HFFc6 (cell line): ENCODE measurements at regions not wholly inside any gene's neighbourhood (a gene's known extent, or its start where the extent isn't known, plus 50 kb on each side); places are given as distances from the start of the nearest gene placed in this dataset.

Experiments
- DNase-seq: peaks from one replicate; pipeline ENCODE4 v3.0.0-alpha.2; 2018
- H3K27ac Mint-ChIP-seq: 2 replicates; pipeline ENCODE4 v1.8.0; 2020; ENCODE audit warnings: mild to moderate bottlenecking, mixed read lengths
- H3K27me3 Mint-ChIP-seq: 2 replicates; pipeline ENCODE4 v1.8.0; 2021; ENCODE audit warnings: mild to moderate bottlenecking, moderate library complexity, mixed read lengths; ENCODE audit not compliant: insufficient read depth
- H3K36me3 Mint-ChIP-seq: 2 replicates; pipeline ENCODE4 v1.8.0; 2021; ENCODE audit warnings: low read depth, mixed read lengths
- H3K4me1 Mint-ChIP-seq: 2 replicates; pipeline ENCODE4 v1.8.0; 2020; ENCODE audit warnings: low read depth, mixed read lengths
- H3K4me3 Mint-ChIP-seq: 2 replicates; pipeline ENCODE4 v1.8.0; 2020; ENCODE audit warnings: mild to moderate bottlenecking, moderate library complexity, mixed read lengths
- H3K9me3 Mint-ChIP-seq: 2 replicates; pipeline ENCODE4 v1.8.0; 2020; ENCODE audit warnings: mild to moderate bottlenecking, mixed read lengths
- TF ChIP-seq, protein P1 (sequence below): fragments of 200-600 bp; sonication (generic); IDR thresholded peaks from 2 replicates; pipeline ENCODE4 v1.5.0; 2021; ENCODE audit warnings: antibody characterized with exemption, mild to moderate bottlenecking

DNA sequence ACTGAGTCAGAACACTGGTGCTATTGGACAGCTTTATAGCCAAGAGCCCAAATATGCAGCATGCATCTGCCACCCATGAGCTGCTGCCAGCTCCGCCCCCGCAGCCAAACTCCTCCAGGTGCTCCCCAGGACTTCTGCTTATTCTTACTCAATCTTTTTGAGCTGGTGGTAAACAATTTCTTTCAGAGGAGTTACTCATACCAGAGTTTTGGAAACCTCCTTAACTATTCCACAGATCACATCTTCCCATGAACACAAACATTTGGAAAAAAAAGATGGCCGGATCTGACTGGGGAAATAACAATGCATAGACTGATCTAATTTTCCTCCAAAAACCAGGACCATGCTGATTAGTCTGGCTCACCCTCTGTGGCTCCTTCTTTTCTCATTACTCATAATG lies 399.9 kb downstream of the GPM6A start:
- TF ChIP-seq, protein P1, sequence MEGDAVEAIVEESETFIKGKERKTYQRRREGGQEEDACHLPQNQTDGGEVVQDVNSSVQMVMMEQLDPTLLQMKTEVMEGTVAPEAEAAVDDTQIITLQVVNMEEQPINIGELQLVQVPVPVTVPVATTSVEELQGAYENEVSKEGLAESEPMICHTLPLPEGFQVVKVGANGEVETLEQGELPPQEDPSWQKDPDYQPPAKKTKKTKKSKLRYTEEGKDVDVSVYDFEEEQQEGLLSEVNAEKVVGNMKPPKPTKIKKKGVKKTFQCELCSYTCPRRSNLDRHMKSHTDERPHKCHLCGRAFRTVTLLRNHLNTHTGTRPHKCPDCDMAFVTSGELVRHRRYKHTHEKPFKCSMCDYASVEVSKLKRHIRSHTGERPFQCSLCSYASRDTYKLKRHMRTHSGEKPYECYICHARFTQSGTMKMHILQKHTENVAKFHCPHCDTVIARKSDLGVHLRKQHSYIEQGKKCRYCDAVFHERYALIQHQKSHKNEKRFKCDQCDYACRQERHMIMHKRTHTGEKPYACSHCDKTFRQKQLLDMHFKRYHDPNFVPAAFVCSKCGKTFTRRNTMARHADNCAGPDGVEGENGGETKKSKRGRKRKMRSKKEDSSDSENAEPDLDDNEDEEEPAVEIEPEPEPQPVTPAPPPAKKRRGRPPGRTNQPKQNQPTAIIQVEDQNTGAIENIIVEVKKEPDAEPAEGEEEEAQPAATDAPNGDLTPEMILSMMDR, result no peak
- Mint-ChIP-seq H3K27ac (peak overlapping the region; percentile 78), H3K9me3 (peaks cover 6% of the 10 kb centered on the region; the same call in 1 of the 2 replicates), H3K36me3 (peaks cover 13% of the 10 kb centered on the region), H3K4me3 (peak overlapping the region; percentile 47), H3K4me1 (peaks cover 65% of the 10 kb centered on the region), H3K27me3 (no peaks in the 10 kb centered on the region; the same call in 1 of the 2 replicates)
- DNase-seq, result peak; percentile 38

DNA sequence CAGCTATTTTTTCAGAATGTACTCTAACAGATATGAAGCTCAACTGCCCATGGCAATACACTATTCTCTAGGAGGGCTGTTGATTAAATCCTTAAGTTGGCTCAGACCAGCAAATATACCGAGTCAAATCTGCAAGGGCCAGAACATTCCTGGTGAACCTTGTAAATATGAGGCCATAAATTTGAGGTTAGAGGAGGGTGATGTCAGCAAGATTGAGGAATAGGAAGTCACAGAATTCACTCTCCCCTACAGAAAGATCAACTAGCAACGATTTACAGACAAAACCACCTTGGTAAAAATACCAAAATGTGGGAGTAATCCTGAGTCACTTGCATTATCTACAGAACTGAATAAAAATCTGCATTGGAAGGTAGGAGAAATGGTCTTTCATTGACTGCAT lies 399.3 kb downstream of the GPM6A start:
- Mint-ChIP-seq H3K4me3 (peak overlapping the region; percentile 47), H3K4me1 (peaks cover 70% of the 10 kb centered on the region), H3K9me3 (peaks cover 11% of the 10 kb centered on the region; the same call in 1 of the 2 replicates), H3K27ac (peak overlapping the region; percentile 78), H3K27me3 (no peaks in the 10 kb centered on the region; the same call in 1 of the 2 replicates), H3K36me3 (peaks cover 13% of the 10 kb centered on the region)
- DNase-seq, result peak; percentile 64
- TF ChIP-seq, protein P1, result no peak

DNA sequence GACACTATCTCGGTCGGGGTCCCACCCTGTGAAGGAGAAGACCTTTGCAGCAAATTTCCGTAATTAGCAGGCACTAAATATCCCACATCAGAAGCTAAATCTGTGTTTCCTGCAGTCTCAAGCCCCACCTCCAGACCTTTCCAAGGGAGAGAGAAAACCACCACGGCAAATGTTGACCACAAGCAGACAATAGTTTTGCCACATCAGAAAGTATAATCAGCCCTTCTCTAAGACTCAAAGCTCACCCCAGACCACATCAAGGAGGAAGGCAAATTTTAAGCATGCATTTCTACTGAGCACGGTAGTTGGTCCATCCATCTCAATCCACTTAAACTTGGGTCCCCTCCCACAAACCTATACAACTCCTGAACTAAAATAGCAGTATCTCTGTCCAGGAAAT lies 398.5 kb downstream of the GPM6A start:
- H3K4me3 Mint-ChIP-seq, result no peak overlapping the region; the same call in 1 of the 2 replicates
- H3K27ac Mint-ChIP-seq, result no peak overlapping the region; the same call in none of the 2 replicates
- peaks cover 11% of the 10 kb centered on the region; the same call in 1 of the 2 replicates for H3K9me3 Mint-ChIP-seq
- H3K36me3 Mint-ChIP-seq, result peaks cover 13% of the 10 kb centered on the region
- no peaks in the 10 kb centered on the region; the same call in 1 of the 2 replicates for H3K27me3 Mint-ChIP-seq
- TF ChIP-seq, protein P1, result no peak
- H3K4me1 Mint-ChIP-seq, result peaks cover 72% of the 10 kb centered on the region
- no peak for DNase-seq

DNA sequence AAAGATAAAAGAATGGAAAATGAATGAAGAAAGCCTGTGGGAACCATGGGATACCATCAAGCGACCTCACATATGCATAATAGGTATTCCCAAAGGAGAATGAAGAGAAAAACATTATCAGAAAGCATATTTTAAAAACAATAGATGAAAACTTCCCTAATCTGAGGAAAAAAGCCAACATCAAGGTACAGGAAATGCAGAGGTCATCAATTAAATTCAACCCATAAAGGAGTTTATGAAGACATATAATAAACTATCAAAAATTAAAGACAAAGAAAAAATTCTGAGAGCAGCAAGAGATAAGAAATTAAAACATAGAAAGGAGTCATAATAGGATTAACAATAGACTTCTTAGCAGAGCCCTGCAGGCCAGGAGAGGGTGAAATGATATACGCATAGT lies 397.5 kb downstream of the GPM6A start:
- Mint-ChIP-seq H3K4me3 (no peak overlapping the region), H3K27me3 (no peaks in the 10 kb centered on the region; the same call in 1 of the 2 replicates), H3K36me3 (peaks cover 13% of the 10 kb centered on the region), H3K9me3 (peaks cover 11% of the 10 kb centered on the region; the same call in 1 of the 2 replicates), H3K4me1 (peaks cover 82% of the 10 kb centered on the region), H3K27ac (no peak overlapping the region)
- no peak for DNase-seq
- TF ChIP-seq, protein P1, result no peak

DNA sequence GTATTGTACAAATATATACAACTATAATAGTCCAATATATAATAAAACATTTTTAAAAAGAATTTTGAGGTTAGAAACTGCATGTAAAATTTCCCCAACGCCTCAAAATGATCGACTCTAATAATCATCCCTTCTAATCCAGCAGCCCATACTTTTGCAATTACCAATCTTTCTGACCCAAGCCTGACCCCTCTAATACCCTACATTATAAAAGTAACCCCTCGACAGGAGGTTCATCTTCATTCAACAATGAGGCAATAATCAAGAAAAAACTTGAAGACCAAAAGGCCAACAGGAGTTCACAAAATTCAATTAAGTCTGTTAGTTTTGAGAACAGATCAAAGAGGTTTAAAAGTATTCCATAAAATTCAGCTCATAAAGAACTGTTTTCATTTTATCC lies 393.5 kb downstream of the GPM6A start:
- no peak for DNase-seq
- H3K4me3 Mint-ChIP-seq, result peak overlapping the region; percentile 62; the same call in 1 of the 2 replicates
- H3K36me3 Mint-ChIP-seq, result peaks cover 13% of the 10 kb centered on the region
- TF ChIP-seq, protein P1, result no peak
- peaks cover 88% of the 10 kb centered on the region for H3K4me1 Mint-ChIP-seq
- peak overlapping the region; percentile 91 for H3K27ac Mint-ChIP-seq
- H3K27me3 Mint-ChIP-seq, result no peaks in the 10 kb centered on the region
- H3K9me3 Mint-ChIP-seq, result peaks cover 11% of the 10 kb centered on the region; the same call in 1 of the 2 replicates
